GM12872 (cell line): ENCODE measurements at regions not wholly inside any gene's neighbourhood (a gene's known extent, or its start where the extent isn't known, plus 50 kb on each side); places are given as distances from the start of the nearest gene placed in this dataset.

Experiments used
- CTCF ChIP-seq: IDR thresholded peaks from 3 replicates; pipeline ENCODE4 v1.5.1; 2011; ENCODE audit warnings: low read depth, mild to moderate bottlenecking, low read length, moderate library complexity; ENCODE audit not compliant: insufficient read depth

DNA sequence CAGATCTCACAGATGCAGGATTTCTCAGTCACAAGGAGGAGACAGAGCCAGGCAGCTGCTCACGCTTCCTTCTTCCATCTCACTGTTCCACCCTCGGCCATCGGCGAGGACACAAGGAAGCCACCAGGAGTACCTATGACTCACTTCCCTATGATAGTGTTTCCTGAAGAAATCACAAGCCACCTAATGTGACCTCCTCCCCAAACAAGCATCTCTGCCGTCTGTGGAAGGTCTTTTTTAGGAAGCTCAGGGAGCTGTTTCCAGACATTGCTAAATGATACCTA, 672.7 kb downstream of the TBC1D22A start:
- TF ChIP-seq CTCF = no peak

GRCh38 chr22:47434336-47435203, 672.1 kb downstream of the TBC1D22A start:
- TF ChIP-seq CTCF = no peak

- TF ChIP-seq CTCF = no peak
These were observed 671.2 kb downstream of the TBC1D22A start for GRCh38 chr22:47433627-47434026.

DNA sequence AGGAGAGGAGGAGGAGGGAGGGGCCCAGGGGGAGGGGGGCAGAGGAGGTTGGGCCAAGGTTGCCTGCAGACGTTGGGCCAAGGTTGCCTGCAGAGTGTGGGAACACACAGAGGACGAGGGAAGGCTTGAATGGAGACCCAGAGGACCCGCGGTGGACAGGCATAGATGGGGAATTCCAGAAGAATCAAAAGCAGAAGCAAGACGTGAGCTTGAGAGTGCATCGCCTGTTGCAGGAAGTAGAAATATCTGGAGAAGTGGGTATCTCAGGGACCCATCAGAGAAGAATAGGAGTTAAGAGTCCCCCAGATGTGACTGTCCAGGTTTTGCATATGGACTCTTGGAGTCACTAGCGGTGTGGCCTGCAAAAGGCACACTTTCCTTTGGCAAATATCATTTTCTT, 670.2 kb downstream of the TBC1D22A start:
- TF ChIP-seq CTCF = no peak

DNA sequence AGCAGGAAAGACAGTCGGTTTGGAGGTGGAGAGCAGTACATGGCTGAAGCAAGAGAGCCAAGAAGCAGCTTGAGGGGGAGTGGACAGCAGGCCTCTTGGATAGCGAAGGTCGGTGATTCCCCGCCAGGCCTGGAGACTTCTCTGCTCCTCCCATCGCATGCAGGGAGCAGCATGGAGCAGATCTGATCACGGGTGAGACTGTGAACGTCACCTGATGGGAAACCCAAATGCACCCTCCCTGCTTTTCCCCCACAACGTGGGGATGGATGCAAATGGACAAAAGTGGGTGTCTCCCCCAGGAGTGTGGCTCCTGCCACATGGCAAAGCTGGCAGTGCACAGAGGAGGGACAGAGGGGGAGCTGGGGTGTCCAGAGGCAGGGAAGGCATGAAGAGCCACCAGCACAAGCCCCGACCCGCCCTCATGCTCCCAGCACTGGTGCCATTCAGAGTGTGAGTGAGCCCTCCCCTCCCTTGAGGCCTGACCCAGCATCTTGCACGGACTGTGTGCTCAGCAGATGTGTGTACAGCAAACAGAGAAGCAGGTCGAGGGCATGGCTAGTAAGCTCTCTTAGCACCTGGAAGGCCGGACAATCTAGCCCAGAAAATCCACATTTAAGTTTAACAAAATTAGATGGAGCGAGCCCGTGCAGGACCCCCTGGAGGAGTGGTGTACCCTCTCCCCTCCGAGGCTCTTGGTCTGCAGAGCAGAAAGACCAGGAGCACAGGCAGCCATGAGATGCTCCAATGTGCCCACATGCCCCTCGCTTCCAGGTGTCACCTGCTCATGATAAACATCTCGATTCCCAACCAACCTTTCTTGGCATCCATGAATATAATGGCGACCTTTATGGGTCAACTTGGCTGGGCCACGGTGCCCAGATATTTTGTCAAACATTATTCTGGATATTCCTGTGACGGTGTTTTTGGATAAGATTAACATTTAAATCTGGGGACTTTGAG, 661.7 kb downstream of the TBC1D22A start:
- TF ChIP-seq CTCF = no peak

- no peak for TF ChIP-seq CTCF
These were observed 660.8 kb downstream of the TBC1D22A start for GRCh38 chr22:47423266-47423665.

DNA sequence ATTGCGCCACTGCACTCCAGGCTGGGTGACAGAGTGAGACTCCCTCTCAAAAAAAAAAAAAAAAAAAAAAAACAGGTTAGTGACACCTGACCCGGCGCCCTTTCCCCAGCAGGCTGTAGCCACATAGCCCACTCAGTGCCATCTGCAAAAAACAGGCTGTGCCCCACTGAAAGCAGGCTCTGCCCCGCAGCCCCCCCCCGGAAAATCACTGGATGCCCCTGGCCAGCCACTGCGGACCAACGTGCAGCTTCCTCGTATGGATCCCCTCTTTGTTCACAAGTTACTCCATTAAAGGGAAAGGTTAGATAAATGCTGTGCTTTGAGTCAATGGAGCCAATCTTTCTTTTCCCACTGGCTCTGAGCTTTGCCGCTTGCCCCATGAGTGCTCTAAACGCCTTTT, 660.3 kb downstream of the TBC1D22A start:
- no peak for TF ChIP-seq CTCF
